ENCODE measurements at regions not wholly inside any gene's neighbourhood (a gene's known extent, or its start where the extent isn't known, plus 50 kb on each side); places are given as distances from the start of the nearest gene placed in this dataset.

DNA sequence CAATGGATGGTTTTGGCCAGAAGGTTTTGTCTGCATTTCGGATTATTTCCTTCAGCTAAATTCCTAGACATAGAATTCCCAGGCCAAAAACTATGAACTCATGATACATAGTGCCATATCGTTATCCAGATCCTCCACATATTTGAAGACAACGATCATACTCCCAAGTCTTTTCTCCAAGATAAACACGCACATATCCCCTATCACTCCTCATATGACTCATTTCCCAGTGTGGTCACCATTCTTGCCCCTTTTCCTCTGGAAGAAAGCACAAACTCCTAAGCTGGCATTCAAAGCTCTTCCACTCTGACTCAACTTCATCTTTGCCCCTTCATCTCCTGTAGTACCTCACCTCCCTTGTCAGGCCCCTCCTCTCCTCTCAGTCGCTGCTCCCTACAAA is 277.6 kb downstream of the PLPP3 start:
- DNase-seq (ENCODE audit: missing footprints) (no peak), ATAC-seq (no peak)
- intact Hi-C loops (cut with DNase I), result loop anchor here (5.0 kb wide), 1 partner anchor 276 kb away; the partner anchor contains the start of gene PLPP3

GRCh38 chr1:56300836-56301235 is 278.5 kb downstream of the PLPP3 start:
- no peak for ATAC-seq
- intact Hi-C loops (cut with DNase I), result loop anchor here (5.0 kb wide), 1 partner anchor 276 kb away; the partner anchor contains the start of gene PLPP3
- DNase-seq (ENCODE audit: missing footprints), result no peak

- no peak for ATAC-seq
- no peak for DNase-seq (ENCODE audit: missing footprints)
- intact Hi-C loops (cut with DNase I), result no loop called here
These were observed 280.5 kb downstream of the PLPP3 start for GRCh38 chr1:56298866-56299265.

DNA sequence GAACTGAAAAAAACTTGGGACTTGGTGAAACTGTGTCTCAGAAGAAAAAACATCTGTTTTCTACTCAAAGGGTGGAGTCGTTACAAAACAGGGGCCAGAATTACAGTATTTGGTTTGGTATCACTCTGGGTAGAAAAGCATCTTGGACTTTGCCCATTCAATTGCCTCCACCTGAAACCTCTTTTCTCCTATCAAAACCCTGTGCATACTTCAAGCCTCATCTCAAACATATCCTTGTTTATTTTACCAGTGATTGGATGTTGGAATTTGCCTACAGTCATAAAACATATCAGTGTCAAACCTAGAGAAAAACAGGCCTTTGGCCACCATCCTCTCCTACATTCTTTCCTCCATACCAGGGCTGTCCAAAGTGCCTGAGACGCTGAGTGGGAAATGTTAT is 281.5 kb downstream of the PLPP3 start:
- ATAC-seq (no peak), DNase-seq (ENCODE audit: missing footprints) (no peak)
- intact Hi-C loops (cut with DNase I), result no loop called here

DNA sequence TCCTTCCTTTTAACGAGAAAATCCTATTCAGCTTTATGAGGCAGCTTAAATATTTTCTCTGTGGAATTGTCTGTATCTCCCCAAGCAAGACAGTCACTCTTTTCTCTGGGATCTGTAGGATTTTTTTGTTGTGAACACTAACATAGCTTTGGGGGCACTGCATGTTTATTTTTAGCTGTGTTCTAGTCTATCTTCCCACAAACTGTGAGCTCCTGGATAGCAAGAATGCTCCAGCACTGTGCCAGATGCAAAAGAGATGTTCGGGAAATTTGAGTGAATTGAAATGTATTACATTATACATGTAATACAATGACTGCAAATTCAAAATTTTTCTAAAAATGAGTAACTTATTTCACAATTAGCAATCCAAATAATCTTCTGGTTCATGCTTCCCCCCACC is 282.2 kb downstream of the PLPP3 start:
- intact Hi-C loops (cut with DNase I), result no loop called here
- DNase-seq (ENCODE audit: missing footprints) (no peak), ATAC-seq (no peak)

- intact Hi-C loops (cut with DNase I), result no loop called here
- ATAC-seq (no peak), DNase-seq (ENCODE audit: missing footprints) (no peak)
These were observed 283.1 kb downstream of the PLPP3 start for GRCh38 chr1:56295949-56296929.

DNA sequence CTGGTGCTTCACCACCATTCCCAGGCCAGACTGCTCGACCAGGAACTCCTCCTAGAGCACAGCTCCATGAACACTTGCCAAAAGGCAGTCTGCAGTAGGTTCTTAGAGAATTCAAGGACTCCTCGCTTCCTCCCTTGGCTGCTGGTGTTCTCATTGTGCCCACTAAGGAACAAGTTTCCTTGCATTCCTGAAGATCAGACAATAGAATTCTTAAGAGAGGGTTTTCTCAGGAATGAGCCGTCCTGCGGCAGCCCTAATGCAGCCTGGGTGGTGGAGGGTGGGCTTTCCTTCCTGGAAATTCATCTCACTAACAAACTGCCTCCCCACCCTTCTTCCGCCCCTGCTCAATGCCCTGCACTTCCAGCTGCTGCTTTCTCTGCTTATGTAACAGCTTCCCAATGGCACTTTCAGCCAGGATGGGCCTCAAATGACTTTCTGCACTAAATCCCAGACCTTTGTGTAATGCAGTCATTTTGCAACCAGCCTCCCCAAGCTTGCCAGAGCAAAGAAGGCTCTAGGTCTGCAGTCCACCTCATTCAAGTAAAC is 287.9 kb downstream of the PLPP3 start:
- DNase-seq (ENCODE audit: missing footprints), result peak; percentile 76
- intact Hi-C loops (cut with DNase I), result no loop called here

DNA sequence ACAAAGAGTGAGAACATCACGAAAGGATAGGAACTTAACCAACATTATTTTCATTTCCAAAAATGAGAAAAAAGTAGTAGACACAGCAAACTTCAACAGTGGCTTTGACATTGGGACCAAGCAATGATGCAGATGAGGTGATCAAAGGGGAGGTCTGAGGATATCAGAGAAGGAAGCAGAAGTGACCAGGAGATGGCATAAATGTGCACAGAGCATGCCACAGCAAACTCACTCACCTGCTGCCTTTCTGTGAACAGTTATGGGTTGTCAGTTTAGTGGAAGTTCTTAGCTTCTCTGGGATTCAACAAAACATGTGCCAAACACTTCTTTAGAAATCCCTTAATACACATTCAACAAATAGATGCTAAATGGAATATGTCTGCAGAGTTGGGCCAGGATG is 290.1 kb downstream of the PLPP3 start:
- ATAC-seq (no peak), DNase-seq (ENCODE audit: missing footprints) (no peak)
- intact Hi-C loops (cut with DNase I), result loop anchor here (5.0 to 10.0 kb wide), 2 partner anchors 94 to 123 kb away; no protein-coding TSS in a partner anchor

More for the DNA sequence above, 287.9 kb downstream of the PLPP3 start:
- peak; percentile 83 for ATAC-seq

DNA sequence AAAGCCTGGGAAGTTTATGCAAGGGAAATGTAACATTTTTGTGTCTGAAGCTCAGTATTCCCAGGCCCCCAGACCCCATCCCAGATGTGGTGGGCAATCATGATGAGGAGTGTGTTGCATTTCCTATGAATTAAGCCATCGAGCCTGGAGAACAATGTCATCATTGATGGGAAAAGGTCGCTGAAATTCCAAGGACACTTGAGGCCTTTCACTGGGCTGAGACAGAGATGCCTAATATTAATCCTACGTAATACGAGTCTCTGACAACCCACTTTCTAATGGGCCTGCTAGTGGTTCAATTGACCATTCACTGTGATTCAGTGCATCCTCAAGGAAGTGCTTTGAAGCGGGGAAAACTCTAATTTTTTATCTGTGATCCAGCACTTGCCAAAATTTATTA is 291.6 kb downstream of the PLPP3 start:
- ATAC-seq, result no peak
- no peak for DNase-seq (ENCODE audit: missing footprints)
- intact Hi-C loops (cut with DNase I), result loop anchor here (5.0 to 10.0 kb wide), 2 partner anchors 93 to 125 kb away; no protein-coding TSS in a partner anchor

DNA sequence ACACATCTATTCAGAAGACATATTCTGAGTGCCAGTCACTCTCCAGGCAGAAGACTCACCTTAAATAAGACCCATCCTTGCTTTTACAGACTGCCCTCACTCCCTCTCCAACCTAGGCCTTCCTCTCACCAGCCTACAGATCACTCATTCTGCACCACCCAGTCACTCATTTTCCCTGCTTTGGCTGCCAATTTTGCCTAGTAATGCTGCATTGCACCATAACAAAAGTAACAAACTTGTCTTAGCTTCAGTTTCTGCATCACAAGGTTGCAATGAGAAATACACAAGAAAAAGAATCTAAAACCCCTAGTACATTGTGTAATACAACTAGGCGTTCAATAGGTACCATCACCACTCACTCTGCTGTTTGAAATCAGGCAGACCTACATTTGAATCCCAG is 292.4 kb downstream of the PLPP3 start:
- no peak for ATAC-seq
- intact Hi-C loops (cut with DNase I), result loop anchor here (5.0 to 10.0 kb wide), 2 partner anchors 92 to 125 kb away; no protein-coding TSS in a partner anchor
- no peak for DNase-seq (ENCODE audit: missing footprints)

- DNase-seq (ENCODE audit: missing footprints) (no peak), ATAC-seq (no peak)
- intact Hi-C loops (cut with DNase I), result loop anchor here (5.0 to 10.0 kb wide), 2 partner anchors 92 to 126 kb away; no protein-coding TSS in a partner anchor
These were observed 292.9 kb downstream of the PLPP3 start for GRCh38 chr1:56286506-56286905.

DNA sequence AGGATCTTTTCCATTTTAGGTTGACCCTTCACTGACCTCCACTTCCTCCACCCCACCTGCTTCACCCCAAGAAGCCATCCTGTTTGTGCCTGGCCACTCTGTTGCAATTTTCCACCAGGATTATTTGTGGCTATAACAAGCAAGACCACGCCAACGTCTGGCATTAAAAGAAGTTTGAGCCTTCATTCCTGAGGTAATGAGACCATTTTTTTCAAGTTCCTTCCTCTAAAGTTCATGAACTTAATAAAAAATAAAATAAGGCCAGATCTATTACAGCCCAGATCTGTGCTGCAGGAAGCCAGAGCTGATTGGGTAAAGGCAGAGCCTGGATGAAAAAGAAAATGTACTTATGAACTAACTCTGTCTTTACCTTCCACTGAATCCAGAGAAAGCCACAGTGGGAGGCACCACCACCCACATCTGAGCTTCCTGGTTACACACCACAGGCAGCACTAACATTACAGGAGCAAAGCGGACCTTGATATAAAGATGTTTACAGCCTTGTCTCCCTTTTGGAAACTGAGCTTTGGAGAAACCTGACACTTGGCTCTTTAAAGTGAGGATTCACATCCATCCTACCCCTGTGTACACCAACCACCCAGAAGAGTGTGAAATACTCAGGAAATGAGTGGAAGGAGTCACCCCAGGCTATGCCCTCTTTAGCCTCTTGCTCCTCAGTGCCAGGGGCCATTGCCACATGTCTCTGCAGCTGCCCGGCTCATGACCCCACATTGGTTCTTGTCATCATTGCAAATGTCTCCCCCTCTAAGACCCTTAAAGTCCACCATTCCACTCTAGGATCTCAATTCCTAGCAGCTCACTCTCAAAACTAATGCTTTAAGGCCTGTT is 293.6 kb downstream of the PLPP3 start:
- peak; percentile 43 for ATAC-seq
- DNase-seq (ENCODE audit: missing footprints), result peak; percentile 11
- intact Hi-C loops (cut with DNase I), result loop anchor here (5.0 to 10.0 kb wide), 2 partner anchors 91 to 127 kb away; no protein-coding TSS in a partner anchor

DNA sequence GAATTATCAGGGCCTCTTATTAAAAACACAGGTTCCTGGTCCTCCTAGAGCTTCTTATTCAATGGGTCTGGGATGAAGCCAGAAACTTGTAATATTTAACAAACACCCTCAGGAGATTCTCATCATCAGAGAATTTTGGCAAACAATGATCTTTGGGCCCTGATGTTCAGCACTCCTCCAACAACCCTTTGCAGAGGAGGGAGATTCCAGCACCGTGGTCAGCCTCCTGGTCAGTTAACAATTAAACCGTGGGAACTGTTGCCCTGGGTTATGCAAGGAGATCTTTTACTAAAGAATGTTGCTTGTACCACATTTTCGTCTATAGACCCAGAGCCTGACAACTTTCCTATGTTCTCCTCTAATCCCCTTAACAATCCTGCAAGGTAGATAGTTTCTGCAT is 294.4 kb downstream of the PLPP3 start:
- ATAC-seq, result peak; percentile 81
- intact Hi-C loops (cut with DNase I), result loop anchor here (5.0 to 10.0 kb wide), 2 partner anchors 90 to 127 kb away; no protein-coding TSS in a partner anchor
- peak; percentile 14 for DNase-seq (ENCODE audit: missing footprints)

GRCh38 chr1:56278061-56278460 is 301.3 kb downstream of the PLPP3 start:
- ATAC-seq, result no peak
- DNase-seq (ENCODE audit: missing footprints), result no peak
- intact Hi-C loops (cut with DNase I), result no loop called here

DNA sequence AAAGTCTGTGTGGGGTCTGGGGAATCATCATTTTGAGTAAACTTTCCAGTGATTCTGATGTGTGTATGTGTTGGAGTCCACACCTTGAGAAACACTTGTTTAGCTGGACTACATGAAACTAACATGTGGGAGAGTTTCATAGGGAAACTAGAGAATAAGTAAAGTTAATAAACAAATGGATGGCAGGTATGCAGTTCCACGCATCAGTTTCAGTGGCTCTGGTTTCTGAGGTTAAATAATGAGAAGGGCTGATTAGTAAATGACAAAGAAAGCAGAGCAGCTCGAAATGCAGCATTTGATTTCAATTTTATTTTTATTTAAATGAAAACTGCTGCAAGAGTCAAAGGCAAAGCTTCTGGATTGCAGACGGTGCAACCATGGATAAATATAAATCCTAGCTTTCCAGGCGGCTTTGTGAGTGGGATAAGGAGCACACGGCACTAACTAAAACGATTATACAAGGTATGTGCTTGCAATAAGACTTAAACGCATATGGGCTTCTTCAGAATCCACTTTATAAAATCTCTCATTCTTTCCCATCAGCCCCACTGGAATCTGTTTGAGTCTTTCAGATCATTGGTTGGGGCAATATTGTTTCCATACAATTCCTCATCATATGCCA is 310.7 kb downstream of the PLPP3 start:
- ATAC-seq (no peak), DNase-seq (ENCODE audit: missing footprints) (no peak)
- intact Hi-C loops (cut with DNase I), result no loop called here

DNA sequence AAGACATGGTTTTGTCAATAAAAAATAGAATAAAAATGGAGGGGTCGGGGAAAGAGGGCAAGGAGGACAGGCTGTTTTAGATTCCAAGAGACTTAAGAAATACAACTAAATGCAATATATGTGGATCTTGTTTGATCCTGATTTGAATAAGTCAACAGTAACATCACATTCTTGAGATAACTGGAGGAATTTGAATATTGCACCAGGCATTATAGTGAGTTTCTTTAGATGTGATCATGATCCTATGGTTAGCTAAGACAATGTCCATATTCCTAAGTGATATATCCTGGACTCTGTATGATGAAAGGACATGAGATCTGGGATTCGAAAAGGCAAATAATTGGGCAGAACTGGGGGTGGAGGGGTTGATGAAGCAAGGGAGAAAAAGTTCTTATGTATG is 311.8 kb downstream of the PLPP3 start:
- DNase-seq (ENCODE audit: missing footprints) (no peak), ATAC-seq (no peak)
- intact Hi-C loops (cut with DNase I), result no loop called here

DNA sequence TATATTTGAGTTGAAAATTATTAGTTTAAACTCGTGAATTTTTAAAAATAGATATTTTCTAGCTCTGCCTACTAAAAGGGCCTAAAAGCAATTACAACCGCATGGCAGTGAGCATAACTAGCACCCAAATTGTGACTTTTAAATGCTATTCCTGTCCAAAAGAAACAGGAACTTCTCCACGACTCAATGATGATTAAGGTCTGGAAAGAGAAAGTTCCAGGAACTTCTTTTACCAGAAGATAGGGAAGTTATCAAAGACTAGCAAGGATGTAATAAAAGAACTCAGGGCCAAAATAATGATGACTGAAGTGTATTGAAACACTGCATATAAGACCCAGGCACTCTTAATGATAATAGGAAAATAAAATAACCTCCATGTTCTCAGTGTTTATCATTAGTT is 313.0 kb downstream of the PLPP3 start:
- intact Hi-C loops (cut with DNase I), result no loop called here
- ATAC-seq (no peak), DNase-seq (ENCODE audit: missing footprints) (no peak)

- ATAC-seq (no peak), DNase-seq (ENCODE audit: missing footprints) (no peak)
- intact Hi-C loops (cut with DNase I), result no loop called here
These were observed 314.1 kb downstream of the PLPP3 start for GRCh38 chr1:56265216-56265615.

Data from Right ventricle myocardium inferior (tissue), 1 donor.